ENCODE measurements at regions not wholly inside any gene's neighbourhood (a gene's known extent, or its start where the extent isn't known, plus 50 kb on each side); places are given as distances from the start of the nearest gene placed in this dataset.
"Not testable (repeated sequence)": the region's sequence is repeated elsewhere in the genome, so short reads cannot be mapped to it uniquely, and the experiment has no call there.

GRCh38 chr1:5621692-5622091 is 370.5 kb downstream of the NPHP4 start:
- no peak for DNase-seq

GRCh38 chr1:5620997-5621396 is 371.2 kb downstream of the NPHP4 start:
- peak; percentile 48 for DNase-seq

GRCh38 chr1:5620418-5620817 is 371.8 kb downstream of the NPHP4 start:
- no peak for DNase-seq

GRCh38 chr1:5619469-5619868 is 372.8 kb downstream of the NPHP4 start:
- no peak for DNase-seq

GRCh38 chr1:5617546-5617945 is 374.7 kb downstream of the NPHP4 start:
- no peak for DNase-seq

- DNase-seq, result no peak
Observed at GRCh38 chr1:5617179-5617520, 375.1 kb downstream of the NPHP4 start.

- DNase-seq, result no peak
Observed at GRCh38 chr1:5616366-5617178, 375.7 kb downstream of the NPHP4 start.

- no peak for DNase-seq
Observed at GRCh38 chr1:5615076-5615475, 377.1 kb downstream of the NPHP4 start.

GRCh38 chr1:5613900-5614299 is 378.3 kb downstream of the NPHP4 start:
- DNase-seq, result no peak

- DNase-seq, result no peak
Observed at GRCh38 chr1:5611851-5612250, 380.4 kb downstream of the NPHP4 start.

- no peak for DNase-seq
Observed at GRCh38 chr1:5611431-5611830, 380.8 kb downstream of the NPHP4 start.

GRCh38 chr1:5610432-5610831 is 381.8 kb downstream of the NPHP4 start:
- no peak for DNase-seq

GRCh38 chr1:5603353-5604104 is 388.7 kb downstream of the NPHP4 start:
- no peak for DNase-seq

GRCh38 chr1:5602718-5603117 is 389.5 kb downstream of the NPHP4 start:
- DNase-seq, result not testable (repeated sequence)

GRCh38 chr1:5601516-5601915 is 390.7 kb downstream of the NPHP4 start:
- no peak for DNase-seq

GRCh38 chr1:5599541-5599940 is 392.7 kb downstream of the NPHP4 start:
- DNase-seq, result no peak

GRCh38 chr1:5598824-5599395 is 393.3 kb downstream of the NPHP4 start:
- no peak for DNase-seq

GRCh38 chr1:5597991-5598823 is 394.0 kb downstream of the NPHP4 start:
- DNase-seq, result peak; percentile 41

GRCh38 chr1:5597171-5597850 is 394.9 kb downstream of the NPHP4 start:
- DNase-seq, result no peak

GRCh38 chr1:5596651-5597050 is 395.6 kb downstream of the NPHP4 start:
- DNase-seq, result no peak

GRCh38 chr1:5595531-5596170 is 396.6 kb downstream of the NPHP4 start:
- DNase-seq, result no peak
